SKM-1 (cell line): ENCODE measurements at regions not wholly inside any gene's neighbourhood (a gene's known extent, or its start where the extent isn't known, plus 50 kb on each side); places are given as distances from the start of the nearest gene placed in this dataset.

Experiments used
- DNase-seq: peaks from one replicate; lab custom pipeline; 2025; ENCODE audit not compliant: unreplicated experiment; lab: John Stamatoyannopoulos, UW

DNA sequence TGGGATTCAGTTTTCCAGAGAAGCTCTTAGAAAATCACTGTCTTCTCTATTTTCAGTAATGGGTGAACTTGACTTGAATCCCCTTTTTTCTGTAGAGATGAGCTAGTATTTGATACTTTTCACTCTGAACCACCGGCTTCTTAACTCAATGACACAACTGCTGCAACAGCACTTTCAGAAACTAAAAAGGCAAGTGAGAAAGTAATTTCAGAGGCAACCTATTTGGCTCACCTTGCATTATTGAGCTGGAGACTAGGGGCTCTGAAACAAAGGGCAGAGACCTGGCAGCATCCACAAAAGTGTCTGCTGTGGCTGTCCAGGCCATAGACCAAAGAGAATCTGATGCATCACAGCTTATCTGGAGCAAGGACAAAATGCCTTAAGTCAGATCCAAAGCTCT lies 289.8 kb upstream of the IRAK1BP1 start:
- no peak for DNase-seq

DNA sequence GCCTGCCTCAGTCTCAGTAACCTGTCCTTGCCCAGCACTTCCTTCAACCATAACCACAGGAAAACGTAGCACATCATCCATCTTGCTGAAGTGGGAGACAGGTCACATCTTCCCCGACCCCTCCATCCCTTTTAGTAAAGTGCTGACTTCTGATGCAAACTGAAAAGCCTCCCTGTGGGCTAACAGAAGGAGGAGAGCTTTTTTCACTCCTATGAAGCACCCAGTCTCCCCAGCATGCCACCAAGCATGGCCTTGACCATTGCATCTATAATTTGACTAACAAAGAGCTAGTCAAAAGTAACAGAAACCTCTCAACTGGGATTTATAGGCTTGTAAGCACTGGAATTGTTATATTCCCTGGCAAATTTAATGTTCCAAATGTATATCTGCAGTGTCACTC lies 288.9 kb upstream of the IRAK1BP1 start:
- DNase-seq: no peak

- no peak for DNase-seq
These were observed 286.4 kb upstream of the IRAK1BP1 start for GRCh38 chr6:78580923-78581322.

DNA sequence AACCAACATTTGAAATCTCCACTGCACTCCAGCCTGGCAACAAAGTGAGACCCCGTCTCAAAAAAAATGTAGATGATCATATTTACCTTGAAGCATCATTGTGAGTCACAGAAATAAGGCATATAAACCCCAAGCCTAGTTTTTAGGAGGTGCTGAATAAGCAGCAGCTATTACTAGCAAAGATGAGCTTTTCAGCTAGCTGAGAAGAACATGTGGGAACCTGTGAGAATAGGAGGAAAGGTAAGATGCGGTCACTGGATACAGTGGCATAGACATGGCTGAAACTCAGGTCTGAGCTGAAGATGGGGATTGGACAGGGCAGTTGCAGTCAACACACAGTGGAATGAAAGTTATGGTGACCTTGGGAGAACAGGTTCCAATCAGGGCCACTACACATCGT lies 284.3 kb upstream of the IRAK1BP1 start:
- DNase-seq: no peak

GRCh38 chr6:78589436-78589835 lies 277.9 kb upstream of the IRAK1BP1 start:
- no peak for DNase-seq

- no peak for DNase-seq
These were observed 273.3 kb upstream of the IRAK1BP1 start for GRCh38 chr6:78593898-78594667.

DNA sequence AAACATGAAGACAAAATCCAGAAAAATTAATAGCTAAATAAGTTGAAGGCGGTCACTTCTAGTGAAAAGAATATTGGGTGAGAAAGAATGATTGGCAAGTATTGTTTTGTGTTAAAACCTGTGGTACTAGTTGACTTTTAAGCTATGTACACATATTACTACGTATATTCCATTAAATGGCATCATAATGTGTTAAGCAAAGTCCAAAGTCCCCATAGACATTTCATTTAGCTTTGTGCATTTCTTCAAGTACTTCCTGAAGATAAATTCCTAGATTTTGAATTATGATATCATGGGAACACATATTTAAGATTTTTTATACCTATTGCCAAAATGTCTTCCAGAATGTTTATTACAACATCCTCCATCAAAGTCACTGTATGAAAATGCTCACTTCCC lies 272.7 kb upstream of the IRAK1BP1 start:
- no peak for DNase-seq

- DNase-seq: no peak
These were observed 269.4 kb upstream of the IRAK1BP1 start for GRCh38 chr6:78597966-78598365.

DNA sequence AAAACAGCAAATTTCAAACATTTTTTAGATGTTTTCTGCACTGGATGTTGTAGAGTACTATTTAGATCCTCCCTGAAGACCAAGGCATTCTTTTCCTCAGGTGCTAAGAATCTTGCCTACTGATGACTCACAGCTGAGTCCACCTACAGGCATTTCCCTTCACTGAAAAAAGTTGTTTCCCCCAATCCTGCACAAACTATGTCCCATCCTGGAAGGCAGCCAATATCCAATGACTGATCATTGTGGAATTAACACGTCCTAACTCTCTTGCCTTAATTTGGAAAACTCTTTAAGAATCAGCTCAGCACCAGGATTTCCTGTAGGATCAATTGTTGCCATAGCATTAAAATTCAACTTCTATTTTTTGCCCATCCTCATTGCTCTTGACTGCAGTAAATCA lies 268.4 kb upstream of the IRAK1BP1 start:
- DNase-seq: no peak

DNA sequence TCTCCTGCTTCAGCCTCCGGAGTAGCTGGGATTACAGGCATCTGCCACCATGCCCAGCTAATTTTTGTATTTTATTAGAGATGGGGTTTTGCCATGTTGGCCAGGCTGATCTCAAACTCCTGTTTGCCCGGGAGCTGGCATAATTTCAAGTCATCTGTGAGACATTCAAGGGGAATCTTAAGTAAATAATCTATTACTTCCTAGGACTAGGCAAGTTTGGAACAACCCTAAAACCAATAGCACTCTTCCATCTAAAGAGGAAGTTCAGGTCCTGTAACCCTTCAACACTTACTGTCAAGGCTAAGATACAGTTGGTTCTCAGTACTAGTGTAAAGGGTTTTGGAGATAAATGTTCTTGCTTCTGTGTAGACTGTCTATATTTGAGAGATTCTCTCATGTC lies 267.8 kb upstream of the IRAK1BP1 start:
- DNase-seq: no peak

DNA sequence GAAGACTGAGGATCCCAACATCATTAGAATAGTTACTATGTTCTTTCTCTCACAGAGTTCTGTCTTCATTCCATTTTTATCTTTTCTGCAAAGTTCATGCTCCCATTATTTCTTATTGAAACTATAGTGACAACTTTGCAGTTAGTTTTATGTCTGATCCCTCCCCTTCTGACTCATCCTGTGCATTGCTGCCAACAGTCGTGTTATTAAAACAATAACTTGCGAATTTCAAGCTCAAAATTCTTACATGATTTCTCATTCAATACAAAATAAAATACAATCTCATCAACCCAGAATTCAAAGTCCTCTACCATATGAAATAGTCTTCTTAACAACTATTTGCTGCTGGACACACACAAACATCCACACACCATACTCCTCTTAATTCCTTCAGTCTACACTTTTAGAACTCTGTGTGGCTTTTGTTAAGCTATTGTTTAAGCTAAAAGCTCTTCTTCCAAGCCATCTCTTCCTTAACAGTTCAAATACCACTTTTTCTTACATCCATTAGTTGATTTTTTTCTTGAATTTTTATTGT lies 261.4 kb upstream of the IRAK1BP1 start:
- DNase-seq: no peak

- no peak for DNase-seq
These were observed 260.2 kb upstream of the IRAK1BP1 start for GRCh38 chr6:78607189-78607588.

- DNase-seq: no peak
These were observed 256.2 kb upstream of the IRAK1BP1 start for GRCh38 chr6:78611102-78611620.

DNA sequence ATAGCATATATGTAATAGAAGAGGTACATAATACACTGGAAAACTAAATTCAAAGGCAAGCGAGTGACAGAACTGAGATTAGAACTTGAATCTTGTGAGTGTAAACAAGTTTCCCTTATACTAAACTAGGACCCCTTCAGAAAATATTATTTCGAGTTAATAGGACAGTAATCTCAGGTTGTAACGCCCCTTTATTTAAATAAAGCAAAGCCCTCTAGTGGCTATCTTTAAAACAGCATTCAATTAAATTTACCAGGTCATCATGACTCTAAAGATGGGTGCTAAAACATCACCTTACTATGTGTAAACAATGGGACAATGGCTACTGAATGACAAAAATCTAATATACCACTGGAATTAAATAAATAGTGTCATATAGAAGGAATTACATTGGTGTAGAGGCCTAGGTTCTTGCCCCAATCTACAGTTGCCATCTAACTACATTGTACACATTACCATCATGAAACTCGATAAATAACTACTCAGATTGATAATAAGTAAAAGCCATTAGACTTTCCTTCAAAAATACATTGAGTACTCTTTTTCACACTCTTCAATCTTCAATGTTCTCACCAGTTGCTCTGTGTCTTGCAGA lies 255.4 kb upstream of the IRAK1BP1 start:
- no peak for DNase-seq

DNA sequence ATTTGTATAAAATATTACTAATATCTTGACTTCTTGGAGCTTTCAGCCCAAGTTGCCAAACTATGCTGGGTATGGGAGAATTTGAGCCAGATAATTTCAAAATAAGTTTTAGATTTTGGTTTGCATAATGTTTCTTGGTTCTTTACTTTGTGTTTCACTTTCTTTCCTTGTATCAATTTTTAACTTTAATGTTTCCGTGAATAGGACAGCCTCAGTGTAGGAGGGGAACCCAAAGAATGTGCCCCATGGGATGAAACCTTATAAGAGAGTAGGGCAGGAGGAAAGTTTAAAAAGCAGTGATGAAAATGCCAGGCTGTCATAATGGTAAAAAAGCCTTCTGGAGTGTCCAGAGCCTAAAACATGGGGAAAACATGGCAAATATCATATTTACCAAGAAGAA lies 252.4 kb upstream of the IRAK1BP1 start:
- DNase-seq: no peak

DNA sequence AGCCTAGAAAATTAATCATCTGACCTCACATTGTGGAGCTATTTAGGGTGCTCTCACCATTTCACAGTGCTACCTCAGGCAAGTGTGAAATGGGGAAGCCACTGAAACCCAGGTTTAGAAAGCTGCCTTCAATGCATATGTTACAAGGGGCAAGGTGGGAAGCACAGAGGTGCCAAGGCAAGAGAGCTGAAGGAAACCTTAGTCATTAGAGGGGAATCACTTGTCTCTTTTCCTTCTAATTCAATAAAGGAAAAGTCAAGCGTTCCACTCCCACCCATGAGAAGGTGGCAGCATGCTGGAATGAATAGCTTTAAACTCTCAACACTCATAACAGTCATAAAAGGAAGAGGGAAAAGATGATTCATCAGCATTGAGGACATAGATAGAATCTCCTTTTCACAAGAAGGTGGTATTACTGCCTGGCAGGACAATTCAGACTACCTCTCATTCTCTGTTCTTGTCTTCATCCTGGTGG lies 251.9 kb upstream of the IRAK1BP1 start:
- no peak for DNase-seq

DNA sequence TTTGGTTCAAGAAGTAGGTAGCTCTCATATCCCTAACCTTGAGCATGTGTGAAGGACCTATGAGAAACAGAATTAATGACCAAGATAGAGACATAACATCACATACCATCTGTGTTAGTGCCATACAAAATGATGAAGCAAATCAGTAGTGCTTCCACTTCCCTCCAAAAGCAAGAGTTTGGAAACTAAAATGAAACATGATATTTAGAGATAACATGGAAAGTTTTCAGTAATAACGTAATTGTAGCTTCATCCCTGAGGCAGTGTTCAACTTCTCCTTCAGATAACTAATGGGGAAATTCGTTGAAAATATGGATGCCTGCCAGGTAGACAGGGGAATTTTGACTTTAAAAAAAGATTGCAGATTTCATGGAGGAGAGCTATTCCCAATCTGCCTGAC lies 248.4 kb upstream of the IRAK1BP1 start:
- no peak for DNase-seq

DNA sequence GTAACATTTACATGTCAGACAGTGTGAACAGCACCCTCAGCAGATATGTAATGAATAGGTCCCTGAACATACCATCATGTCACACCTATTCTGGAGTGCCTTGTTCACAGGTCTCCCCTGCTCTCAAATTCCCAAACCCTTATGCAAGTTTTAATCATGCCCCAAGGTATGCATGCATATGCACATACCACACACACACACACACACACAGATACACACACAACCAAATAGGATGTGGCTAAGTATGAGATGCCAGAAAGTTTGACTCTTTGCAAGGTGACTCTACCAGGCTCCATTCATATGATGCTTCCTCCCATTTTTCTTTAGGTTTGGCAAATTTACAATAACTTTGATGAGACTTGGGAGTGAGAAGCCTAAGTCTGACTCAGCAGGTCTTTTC lies 243.8 kb upstream of the IRAK1BP1 start:
- DNase-seq: no peak

DNA sequence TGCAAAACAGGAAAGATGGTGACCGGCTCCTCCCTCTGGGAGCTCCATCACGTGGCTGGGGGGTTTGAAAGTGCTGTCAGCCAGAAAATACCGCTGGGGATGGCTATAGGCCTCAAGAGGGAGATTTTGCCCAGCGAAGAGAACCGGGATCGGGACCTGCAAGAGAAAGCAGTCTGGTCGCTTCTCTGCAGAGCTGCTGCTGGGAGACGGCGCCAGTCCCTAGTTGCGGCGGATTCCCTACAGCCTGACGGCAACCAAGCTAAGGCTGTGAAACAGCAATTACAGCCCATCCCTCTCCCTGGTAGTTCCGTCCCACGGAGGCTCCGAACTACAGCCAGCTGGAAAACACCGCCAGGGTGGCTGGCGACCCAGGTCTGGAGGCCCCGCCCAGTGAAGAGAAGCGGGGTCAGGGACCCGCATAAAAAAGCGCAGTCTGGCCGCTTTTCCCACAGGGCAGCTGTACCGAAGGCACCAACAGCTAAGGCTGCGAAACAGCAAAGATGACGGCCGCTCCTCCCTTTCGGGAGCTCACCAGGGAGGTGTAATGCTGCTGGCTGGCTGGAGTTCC lies 238.1 kb upstream of the IRAK1BP1 start:
- no peak for DNase-seq

GRCh38 chr6:78629836-78630235 lies 237.5 kb upstream of the IRAK1BP1 start:
- DNase-seq: no peak

DNA sequence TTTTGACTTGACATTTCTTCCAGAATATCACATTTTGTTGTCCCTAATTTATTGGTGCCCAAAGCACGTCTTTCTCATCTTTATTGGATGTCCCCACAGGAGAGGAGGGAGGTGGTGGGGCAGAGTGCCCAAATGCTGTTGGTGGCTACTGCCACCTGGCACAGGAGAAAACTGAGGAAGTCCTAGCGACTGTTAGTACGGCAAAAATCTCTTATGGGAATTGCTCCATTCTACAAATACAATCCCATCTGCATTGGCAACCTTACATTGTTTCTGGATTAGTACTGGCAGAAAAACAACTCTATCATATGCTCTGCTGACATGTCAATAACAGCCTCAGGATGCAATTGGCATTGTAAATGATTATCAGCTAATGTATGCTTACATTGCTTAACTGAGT lies 235.4 kb upstream of the IRAK1BP1 start:
- DNase-seq: no peak
